ENCODE measurements at regions not wholly inside any gene's neighbourhood (a gene's known extent, or its start where the extent isn't known, plus 50 kb on each side); places are given as distances from the start of the nearest gene placed in this dataset.

- TF ChIP-seq EGR1 (IDR thresholded peaks at IDR 0.05), result no peak
- TF ChIP-seq RAD21 (IDR thresholded peaks at IDR 0.05; ENCODE audit: low read depth), result no peak
Observed at GRCh38 chr20:6835609-6836008, 68.1 kb downstream of the BMP2 start.
